GM18502 (cell line): ENCODE measurements at regions not wholly inside any gene's neighbourhood (a gene's known extent, or its start where the extent isn't known, plus 50 kb on each side); places are given as distances from the start of the nearest gene placed in this dataset.
"Not testable (repeated sequence)": the region's sequence is repeated elsewhere in the genome, so short reads cannot be mapped to it uniquely, and the experiment has no call there.

Experiments used
- ATAC-seq: cut with Tn5 transposase; IDR thresholded peaks from one replicate; pipeline ENCODE4 v1.9.1; 2021; ENCODE audit warnings: mild to moderate bottlenecking; ENCODE audit not compliant: unreplicated experiment, poor library complexity

DNA sequence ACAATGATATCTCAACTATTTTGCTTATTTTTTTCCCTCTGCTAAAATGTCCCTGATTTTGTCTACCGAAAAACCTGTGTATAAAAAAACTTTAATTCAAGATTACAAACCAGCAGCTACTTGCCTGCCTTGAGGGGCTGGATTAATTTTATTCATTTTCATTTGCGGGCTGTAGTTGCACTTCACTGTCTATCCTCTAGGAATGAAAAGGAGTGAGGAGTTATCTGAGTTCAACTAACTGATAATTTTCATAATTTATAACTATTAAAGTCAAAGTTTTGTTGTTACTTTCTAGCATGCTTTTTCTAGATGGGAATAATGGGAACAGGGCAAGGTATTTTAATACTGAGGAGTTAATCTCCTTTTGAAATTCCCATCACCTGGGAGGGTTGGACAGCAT is 50.3 kb upstream of the AGTPBP1 start:
- not testable (repeated sequence) for ATAC-seq

- ATAC-seq = not testable (repeated sequence)
These were observed 61.4 kb upstream of the AGTPBP1 start for GRCh38 chr9:85802978-85803695.

DNA sequence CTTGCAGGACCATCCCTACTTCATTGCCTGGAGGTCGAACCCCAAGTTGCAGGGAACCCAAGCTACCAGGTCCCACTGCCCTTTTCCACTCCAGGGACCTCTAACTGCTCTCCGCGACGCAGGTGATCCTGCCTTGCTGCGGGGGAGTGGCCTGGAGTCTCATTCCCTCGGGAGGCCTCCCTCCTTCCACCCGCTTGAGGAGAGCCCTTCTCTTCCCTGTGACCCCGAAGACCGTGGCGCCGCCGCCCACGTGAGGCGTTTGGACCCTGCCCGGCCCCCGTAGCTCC is 63.0 kb upstream of the AGTPBP1 start:
- not testable (repeated sequence) for ATAC-seq

GRCh38 chr9:85805134-85806005 is 63.6 kb upstream of the AGTPBP1 start:
- ATAC-seq = peak; percentile 83

- ATAC-seq = not testable (repeated sequence)
These were observed 66.6 kb upstream of the AGTPBP1 start for GRCh38 chr9:85808329-85808728.

DNA sequence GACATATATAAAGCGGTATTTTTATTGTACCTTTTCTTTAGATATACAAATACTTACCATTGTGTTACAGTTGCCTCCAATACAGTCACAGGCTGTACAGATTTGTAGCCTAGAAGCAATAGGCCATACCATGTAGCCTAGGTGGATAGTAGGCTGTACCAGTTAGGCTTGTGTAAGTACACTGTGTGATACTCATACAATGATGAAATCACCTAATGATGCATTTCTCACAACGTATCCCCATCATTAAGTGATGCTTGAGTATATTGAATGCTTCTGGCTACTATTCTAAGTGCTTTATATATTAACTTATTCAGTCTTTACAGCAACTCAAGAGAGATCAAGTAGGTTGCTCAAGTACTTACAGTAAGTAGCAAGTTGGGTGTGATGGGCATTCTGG is 71.6 kb upstream of the AGTPBP1 start:
- not testable (repeated sequence) for ATAC-seq

- not testable (repeated sequence) for ATAC-seq
These were observed 73.0 kb upstream of the AGTPBP1 start for GRCh38 chr9:85814800-85815199.

GRCh38 chr9:85818971-85819370 is 77.2 kb upstream of the AGTPBP1 start:
- ATAC-seq = peak; percentile 59

DNA sequence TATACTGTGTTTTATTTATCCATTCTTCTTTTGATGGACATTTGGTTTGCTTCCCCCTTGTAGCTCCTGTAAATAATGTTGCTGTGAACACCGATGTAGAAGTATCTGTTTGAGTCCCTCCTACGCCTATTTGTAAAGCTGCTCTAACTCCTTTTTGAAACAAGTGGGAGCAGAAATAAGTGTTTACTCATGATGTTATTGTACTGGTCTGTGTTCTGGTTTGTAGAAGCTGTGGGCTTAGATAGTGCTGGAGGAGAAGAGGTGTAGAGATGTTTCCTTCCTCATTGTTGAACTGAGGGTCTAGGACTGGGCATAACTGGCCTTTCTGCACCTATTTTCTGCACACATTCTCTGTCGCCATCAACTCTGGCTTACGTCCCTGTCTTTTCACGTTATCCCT is 78.8 kb upstream of the AGTPBP1 start:
- ATAC-seq = not testable (repeated sequence)

- ATAC-seq = not testable (repeated sequence)
These were observed 83.2 kb upstream of the AGTPBP1 start for GRCh38 chr9:85824949-85825348.

DNA sequence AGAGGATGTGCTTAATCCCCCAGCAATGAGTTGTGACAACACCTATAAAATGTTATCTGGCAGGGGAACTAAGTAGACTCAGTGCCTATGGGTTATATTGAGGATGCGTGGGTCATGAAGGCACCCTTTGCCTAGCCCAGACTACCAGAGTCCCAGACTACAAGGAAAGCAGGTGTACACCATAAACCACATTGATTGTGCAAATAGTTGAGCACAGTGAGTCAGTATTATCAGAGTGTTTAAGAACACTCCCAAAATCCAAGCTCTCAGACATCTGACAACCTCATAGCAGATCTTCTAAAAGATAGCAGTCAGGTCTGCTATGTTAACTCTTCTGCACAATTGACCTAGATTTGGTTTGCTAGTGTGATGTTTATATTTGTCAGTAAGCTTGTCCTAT is 92.8 kb upstream of the AGTPBP1 start:
- not testable (repeated sequence) for ATAC-seq

DNA sequence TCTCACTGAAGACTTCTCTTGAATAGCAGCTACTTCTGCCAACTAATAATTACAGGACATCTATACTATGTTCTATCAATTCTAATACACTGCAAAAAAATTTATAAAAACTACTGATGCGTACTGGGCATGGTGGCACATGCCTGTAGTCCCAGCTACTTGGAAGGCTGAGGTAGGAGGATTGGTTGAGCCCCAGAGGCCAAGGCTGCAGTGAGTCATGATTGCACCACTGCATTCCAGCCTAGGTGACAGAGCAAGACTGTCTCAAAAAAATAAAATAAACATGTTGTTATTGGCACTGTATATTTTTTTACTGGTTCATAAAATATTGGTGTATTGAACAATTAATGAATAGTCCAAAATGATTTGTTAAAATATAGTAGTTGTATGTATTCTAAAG is 97.0 kb upstream of the NAA35 start:
- not testable (repeated sequence) for ATAC-seq

- ATAC-seq = not testable (repeated sequence)
These were observed 93.2 kb upstream of the NAA35 start for GRCh38 chr9:85847782-85848181.

- ATAC-seq = no peak
These were observed 82.7 kb upstream of the NAA35 start for GRCh38 chr9:85858056-85858750.

DNA sequence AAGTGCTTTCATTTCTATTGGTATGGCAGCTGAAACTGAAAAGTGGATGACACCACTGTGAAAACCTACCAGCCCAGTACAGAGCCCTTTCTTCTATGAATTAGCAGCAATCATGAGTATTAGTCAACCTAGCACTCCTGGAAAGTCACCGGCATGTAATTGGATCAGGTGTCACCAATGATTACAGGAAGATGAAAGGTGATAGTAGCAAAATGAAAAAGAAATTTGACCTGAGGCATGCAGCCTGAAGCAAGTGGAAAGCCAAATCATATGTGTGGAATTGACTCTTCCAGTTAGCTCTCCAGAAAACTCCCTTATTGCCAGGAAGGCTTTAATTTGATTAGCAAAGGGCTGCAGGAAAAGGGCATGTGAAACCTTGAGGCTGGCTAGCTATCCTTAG is 81.2 kb upstream of the NAA35 start:
- ATAC-seq = no peak

DNA sequence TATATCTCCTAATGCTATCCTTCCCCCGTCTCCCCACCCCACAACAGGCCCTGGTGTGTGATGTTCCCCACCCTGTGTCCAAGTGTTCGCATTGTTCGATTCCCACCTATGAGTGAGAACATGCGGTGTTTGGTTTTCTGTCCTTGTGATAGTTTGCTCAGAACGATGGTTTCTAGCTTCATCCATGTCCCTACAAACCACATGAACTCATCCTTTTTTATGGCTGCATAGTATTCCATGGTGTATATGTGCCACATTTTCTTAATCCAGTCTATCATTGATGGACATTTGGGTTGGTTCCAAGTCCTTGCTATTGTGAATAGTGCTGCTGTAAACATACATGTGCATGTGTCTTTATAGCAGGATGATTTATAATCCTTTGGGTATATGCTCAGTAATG is 79.1 kb upstream of the NAA35 start:
- not testable (repeated sequence) for ATAC-seq

DNA sequence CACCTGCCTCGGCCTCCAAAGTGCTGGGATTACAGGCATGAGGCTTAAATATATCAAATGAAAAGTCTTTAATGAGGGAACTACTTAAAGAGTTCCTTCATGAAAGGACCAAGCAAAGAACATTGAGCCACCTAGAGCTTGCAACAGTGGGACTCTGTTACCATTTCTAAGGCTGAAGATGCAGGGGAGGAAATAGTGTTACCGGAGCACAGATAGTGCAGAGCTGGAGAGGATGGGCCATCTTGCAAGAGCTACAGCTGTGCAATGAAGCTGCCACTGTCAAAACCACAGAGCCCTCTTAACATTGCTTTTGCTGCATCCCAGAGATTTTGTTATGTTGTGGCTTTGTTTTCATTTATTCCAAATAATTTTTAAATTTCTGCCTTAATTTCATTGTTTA is 77.1 kb upstream of the NAA35 start:
- no peak for ATAC-seq

DNA sequence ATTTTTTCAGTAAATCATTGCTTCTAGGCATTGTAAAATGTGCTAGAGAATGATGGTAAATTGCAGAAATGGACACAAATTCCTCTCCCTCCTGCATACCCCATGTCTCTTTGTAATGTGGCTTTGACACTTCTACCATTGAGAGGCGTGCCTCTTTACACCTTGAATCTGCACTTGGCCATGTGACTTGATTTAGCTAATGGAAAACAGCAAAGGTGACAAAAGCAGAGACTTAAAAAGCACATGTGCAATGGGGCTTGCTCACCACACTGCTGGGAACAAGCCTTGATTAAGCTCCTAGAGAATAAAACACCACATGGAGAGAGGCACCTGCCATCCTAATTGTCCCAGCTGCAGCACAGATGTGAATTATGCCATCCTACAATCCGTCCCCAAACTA is 69.9 kb upstream of the NAA35 start:
- ATAC-seq = no peak

GRCh38 chr9:85871683-85872082 is 69.3 kb upstream of the NAA35 start:
- ATAC-seq = not testable (repeated sequence)

GRCh38 chr9:85872463-85872862 is 68.5 kb upstream of the NAA35 start:
- no peak for ATAC-seq

DNA sequence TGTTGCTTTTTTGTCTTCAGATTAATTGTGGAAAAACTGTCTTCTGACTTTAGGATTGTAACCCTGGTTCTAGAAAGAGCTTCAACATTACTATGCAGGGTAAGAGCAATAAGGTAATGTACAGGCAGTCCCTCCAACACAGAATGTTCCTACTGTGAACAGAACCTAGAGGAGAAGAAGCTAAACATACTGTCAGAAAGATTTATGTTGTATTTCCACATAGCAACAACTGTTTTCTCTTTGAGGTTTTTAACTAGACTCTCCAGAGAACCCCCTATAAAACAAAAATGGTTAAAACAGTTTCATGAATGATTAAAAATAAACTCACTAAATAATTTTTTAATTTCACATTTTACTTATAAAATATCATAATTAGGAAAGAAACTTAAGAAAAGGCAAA is 64.3 kb upstream of the NAA35 start:
- no peak for ATAC-seq
